IPS-NIHi7 (cell line): ENCODE measurements at regions not wholly inside any gene's neighbourhood (a gene's known extent, or its start where the extent isn't known, plus 50 kb on each side); places are given as distances from the start of the nearest gene placed in this dataset.
"Not testable (repeated sequence)": the region's sequence is repeated elsewhere in the genome, so short reads cannot be mapped to it uniquely, and the experiment has no call there.

Experiments
- DNase-seq: peaks from one replicate; pipeline ENCODE4 v3.0.0; 2012; ENCODE audit warnings: mixed read lengths; ENCODE audit errors: extremely low spot score

DNA sequence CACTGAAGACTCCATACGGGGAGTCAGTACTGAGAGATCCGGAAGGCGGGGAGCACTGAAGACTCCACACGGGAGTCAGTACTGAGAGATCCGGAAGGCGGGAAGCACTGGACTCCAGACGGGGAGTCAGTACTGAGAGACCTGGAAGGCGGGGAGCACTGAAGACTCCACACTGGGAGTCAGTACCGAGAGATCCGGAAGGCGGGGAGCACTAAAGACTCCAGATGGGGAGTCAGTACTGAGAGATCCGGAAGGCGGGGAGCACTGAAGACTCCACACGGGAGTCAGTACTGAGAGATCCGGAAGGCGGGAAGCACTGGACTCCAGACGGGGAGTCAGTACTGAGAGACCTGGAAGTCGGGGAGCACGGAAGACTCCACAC, 77.2 kb downstream of the DLL1 start:
- not testable (repeated sequence) for DNase-seq

DNA sequence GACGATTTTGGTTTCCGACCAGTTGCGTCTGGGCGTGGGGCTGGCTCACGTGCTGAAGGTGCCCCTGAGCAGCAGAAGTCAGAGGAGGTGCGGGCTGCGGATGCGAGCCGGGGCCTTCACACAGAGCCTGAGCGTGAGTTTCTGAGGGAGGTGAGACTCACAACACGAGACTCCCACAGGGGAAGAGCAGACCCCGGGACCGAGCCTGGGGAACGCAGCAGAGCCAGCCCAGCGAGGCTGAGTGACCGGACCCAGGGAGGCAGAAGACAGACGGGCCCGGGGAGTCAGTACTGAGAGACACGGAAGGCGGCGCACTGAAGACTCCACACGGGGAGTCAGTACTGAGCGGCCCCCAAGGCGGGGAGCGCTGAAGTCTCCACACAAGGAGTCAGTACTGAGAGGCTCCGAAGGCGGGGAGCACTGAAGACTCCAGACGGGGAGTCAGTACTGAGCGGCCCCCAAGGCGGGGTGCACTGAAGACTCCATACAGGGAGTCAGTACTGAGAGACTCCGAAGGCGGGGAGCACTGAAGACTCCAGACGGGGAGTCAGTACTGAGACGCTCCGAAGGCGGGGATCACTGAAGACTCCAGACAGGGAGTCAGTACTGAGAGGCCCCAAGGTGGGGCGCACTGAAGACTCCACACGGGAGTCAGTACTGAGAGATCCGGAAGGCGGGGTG, 77.8 kb downstream of the DLL1 start:
- DNase-seq: no peak

DNA sequence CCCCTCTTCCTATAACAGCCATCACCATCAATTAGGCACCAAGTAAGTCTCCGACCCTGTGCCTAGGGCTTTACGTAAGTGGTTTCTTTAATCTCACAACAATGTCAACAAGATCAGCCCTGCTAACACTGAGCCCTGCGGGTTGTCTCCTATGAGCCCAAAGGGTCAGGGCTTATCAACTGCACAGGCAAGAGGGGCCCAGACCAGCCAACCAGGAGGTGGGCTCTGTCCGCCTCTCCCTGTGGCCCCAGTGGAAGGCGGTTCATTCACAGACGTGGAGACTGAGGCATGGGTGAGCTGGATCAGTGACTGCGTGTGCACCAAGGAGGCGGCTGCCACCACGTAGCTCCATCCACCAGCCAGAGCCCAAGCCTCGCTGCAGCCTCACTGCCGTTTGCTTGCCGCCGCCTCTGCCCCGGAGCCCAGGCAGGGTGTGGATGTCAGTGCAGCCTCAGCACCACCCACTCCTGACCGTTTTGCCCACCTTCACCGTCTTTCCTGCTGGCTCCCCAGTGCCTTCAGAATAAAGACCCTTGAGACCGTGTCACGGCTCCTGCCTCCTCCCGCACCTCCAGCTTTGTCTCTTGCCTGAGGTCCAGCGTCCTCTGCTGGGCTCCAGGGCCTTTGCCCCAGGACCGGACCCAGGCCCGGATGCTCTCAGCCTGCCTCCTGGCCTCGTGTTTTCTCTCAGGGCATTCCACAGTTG, 78.7 kb downstream of the DLL1 start:
- DNase-seq: no peak

DNA sequence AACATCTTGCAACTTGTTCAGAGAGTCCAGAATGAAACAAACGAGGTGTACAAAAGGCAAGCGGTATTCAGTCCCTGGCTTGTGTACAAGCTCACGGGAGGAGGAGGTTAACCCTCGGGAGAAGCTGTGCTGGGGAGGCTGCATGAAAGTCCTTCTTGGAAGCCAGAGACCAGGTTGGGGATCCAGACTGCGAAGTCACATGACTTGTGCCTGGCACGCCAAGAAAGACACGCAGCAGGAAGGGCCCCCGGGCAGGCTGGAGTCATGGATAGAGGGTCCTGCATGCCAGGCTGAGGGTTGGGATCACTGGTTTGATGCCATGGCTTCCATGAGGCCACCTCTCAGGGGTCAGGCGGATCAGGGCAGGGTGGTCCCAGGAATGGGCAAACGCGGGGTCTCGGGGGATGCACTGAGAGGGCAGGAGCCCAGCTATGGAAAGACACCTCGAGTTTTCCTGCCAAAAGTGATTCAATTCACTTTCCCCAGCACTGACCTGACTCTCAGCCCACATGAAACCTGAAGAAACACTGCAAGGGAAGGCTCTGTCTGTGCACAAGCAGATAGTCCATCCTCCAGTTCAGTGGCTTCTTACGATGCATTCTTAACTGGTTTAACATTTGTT, 79.4 kb downstream of the DLL1 start:
- no peak for DNase-seq

DNA sequence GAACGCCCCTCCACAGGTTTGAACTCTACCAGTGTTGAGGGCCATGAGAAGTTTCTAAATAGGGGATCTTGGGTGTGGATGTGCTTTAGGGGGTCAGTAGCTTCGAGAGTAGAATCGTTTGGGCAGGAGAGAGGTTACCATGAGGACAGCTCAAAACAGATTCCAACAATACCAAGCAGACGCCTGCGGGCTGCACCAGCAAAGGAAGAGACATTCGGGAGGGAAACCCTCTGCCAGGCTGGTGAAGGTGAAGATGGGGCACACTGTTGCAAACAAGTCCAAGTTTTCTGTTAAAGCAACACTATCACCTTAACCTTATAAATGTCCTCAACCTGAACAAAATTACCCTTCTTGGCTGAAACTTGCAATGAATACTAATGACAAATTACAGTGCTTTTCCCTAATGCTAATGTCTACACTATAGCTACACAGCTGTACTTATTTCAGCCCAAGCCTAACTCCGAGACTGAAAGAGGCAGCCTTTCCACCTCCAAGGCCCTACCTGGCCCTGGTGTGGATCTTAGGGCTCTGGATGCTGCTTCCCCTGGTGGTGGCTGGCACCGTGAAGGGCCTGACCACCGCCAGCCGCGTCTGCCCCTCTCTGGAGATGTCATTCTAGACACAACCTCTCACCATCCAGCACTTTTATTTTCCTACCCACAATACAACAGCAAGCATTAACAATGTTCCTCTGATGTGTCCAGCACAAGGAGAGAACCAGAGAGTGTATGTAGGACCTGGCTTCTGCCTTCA, 80.1 kb downstream of the DLL1 start:
- DNase-seq: no peak

DNA sequence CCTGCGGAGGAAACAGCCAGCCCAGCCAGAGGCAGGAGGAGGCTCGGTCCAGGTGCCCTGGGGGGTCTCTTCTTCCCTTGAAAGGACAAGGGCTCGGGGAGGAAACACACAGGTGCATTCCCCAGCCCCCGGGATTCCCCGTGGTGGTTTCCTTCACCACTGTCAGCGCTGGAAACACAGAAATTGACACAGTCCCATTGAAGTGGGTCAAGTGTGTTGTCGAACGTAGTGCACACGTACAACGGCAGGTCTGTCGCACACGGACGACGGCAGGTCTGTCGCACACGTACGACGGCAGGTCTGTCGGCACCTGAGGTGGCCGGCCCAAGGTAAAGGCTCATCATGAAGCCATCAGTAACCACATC, 80.9 kb downstream of the DLL1 start:
- DNase-seq: no peak

DNA sequence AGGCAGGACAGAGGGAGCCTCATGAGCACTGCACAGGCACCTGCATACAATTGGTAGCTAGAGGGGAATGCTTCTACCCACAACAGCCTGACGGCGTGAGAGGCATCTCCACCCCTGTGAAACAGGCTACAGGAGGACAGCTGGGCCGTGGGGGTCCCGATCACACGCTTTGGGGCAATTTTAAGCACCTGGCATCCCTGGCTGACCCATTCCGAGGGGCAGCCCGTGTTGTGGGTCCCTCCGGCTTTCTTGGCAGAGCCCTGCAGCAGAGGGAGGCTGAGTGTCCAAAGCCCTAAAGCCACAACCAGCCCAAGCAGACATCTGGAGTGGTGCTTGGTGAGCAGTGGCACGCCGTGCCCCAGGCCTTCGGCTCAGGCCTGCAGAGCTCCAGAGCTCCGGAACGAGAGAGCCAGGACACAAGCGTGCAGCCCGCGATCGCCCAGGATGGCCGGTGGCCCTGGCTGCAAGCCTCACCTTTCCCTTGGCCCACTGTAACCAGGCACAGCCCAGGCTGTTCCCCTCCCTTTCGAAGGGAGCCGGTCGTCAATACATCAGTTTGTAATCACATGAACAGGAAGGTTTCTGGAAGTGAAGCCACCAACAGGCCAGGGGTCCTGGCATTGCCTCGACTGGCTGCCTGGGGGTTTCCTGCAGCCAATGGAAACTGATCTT, 81.4 kb downstream of the DLL1 start:
- DNase-seq: no peak

DNA sequence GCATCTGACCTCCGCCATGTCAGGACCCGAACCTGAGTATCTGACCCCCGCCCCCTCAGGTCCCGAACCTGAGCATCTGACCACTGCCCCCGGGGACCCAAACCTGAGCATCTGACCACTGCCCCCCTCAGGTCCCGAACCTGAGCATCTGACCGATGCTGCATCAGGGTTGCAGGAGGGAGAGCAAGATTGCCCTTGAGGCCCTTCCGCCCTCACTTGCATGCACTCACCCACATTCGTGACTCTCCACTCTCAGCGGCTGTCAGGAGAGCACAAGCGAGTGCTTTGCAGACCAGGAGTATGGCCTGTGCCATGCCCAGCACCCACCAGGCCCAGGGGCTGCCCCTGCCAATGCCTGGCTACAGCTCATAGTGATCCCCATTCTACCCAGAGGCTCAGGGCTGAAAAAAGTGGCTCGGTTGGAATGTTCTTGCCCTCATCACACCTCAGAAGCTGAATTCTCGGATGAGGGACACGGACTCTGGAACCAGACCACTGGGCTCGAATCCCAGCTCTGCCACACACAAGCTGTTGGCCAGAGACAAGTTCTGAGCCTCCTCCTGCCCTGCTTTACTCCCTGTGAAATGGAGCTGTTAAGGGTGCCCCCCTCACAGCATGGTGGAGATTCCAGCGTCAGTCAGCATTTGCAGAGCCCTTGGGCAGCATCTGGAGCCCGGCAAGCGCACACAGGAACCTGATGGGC, 82.1 kb downstream of the DLL1 start:
- DNase-seq: no peak

DNA sequence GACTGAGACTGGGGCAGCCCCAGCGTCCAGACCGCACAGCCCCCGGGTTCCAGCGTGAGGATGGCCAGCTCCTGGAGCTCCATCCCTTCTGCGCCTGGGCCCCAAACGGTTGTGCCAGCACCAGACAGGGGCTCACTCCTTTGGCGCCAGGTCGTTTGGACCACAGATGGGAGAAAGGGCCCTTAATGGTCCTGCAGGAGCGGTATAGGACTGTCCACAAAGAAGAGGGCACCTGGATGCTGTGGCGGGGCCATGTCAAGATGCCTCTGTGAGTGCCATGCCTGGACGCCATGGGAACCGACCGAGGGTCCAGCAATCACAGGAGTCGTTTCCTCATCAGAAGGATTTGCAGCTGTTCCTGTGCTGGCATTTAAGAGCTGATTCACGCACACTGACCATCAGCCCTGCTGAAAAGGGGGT, 82.7 kb downstream of the DLL1 start:
- no peak for DNase-seq

DNA sequence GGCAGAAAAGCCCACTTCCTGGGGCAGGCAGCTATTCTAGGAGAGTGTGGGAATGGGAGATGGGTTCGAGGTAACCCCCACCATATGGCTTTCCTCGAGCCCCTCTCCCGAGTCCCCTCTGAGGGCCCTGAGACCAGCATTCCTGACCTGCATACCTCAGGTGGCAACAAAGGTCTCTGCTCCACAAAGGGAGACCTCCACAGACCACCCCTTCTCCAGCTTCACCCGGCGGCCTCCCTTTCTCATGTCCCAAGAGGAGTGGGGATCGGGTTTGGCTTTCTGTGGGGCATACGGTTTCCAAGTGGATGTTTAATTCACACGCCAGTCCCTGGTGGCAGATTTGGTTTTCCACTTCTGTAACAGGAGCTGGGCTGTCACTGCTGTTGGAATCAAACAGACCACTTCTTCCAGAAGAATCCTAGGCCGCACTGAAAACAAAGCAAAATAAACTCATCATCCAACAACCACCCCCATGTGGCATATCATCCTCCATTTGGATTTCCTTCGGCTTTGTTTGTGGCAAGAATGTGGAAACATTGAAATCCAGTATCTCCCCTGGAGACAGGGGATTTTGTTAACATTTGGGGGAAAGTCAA, 83.2 kb downstream of the DLL1 start:
- no peak for DNase-seq

DNA sequence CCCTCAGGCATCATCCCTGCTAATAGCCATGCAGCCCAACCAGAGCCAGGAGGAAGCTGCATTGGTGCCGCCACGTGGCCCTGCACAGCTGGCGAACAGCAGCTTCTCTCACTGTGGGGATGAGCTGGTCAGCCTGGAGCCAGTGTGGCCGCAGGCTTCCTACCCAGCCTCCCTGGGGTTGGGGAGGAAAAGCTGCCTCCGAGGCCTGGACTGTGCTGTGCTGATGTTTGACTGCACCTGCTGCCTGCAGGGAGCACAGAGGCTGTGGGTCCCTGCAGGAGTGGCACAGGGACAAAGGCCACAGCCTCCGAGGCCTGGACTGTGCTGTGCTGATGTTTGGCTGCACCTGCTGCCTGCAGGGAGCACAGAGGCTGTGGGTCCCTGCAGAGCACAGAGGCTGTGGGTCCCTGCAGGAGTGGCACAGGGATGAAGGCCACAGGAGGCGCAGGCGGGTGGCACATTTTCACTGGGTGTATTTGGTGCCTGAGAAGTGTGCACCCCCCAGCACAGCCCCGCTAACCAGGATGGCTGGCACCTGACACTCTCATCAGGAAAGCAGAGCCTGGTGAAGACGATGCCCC, 83.9 kb downstream of the DLL1 start:
- DNase-seq: no peak

DNA sequence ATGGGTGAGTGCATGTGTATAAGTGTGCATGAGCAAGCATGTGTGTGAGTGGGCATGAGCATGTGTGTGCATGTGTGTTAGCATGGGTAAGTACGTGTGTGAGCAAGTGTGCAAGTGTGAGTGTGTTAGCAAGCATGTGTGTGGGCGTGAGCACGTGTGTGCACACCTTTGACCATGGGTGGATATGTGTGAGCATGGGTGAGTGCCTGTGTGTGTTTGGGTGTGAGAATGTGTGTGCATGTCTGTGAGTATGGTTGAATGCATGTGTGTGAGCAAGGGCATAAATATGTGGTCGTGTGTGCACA, 84.6 kb downstream of the DLL1 start:
- no peak for DNase-seq

DNA sequence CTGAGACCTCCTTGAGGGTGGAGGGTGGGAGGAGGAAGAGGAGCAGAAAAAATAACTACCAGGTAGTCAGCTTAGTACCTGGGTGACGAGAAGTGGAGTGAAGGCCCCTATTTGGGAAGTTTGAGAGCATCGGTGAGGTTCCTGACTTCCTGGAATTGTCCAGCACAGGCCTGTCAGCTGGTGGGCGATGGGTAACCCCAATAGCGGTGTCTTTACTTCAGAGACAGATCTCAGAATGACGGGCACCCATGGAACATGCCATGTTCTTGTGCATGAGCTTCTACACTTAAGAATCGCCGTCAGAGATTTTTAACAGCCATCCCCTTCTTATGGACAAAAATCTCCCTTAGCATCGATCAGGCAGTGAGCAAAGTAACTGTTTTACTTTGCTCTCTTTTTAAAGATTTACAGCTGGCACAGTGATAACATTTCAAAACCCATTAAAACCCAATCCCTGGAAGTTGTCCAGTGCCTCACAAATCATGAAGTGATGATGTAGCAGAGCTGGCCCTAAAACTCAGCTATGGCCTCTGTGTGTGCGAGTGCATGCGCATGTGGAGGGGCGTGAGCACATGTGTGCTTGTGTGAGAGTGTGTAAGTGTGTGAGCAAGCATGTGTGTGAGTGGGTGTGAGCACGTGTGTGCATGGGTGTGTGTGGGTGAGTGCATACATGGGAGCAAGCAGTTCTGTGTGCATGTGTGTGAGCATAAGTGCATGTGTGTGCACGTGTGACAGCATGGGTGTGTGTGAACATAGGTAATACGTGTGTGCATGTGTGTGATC, 85.2 kb downstream of the DLL1 start:
- DNase-seq: no peak

DNA sequence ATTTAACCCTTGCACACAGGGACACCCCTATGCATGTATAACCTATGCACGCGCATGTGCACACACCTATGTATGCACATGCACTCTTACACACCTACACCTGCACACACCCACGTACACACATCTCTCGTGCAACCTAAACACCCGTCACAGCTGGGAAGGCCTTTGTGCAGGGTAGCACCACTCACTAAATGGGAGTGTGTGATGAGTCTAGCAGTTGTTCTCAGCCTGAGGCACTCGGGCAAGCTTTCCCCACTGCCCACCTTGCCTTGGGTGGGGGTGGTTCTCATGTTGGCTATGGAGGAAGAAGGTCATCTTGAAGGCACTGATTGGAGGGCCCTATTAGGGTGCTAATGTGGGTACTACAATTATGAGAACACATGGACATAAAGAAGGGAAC, 85.8 kb downstream of the DLL1 start:
- no peak for DNase-seq

DNA sequence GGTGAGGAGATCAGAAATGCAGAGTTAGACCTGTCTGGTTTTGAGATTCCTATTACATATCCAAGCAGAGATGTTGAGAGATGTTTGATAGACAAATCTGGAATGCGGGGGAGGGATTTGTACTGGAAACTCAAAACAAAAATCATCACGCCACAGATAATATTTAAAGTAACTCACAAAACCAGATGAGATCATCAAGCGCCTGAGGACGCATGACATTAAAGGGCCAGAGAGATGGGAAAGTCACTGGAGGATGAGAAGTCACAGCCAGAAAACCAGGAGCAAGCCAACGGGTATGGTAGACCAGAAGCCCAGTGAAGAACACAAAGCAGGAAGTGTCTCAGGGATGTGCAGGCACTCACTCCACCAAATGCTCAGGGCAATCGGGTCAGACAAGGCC, 87.7 kb downstream of the DLL1 start:
- DNase-seq: no peak

DNA sequence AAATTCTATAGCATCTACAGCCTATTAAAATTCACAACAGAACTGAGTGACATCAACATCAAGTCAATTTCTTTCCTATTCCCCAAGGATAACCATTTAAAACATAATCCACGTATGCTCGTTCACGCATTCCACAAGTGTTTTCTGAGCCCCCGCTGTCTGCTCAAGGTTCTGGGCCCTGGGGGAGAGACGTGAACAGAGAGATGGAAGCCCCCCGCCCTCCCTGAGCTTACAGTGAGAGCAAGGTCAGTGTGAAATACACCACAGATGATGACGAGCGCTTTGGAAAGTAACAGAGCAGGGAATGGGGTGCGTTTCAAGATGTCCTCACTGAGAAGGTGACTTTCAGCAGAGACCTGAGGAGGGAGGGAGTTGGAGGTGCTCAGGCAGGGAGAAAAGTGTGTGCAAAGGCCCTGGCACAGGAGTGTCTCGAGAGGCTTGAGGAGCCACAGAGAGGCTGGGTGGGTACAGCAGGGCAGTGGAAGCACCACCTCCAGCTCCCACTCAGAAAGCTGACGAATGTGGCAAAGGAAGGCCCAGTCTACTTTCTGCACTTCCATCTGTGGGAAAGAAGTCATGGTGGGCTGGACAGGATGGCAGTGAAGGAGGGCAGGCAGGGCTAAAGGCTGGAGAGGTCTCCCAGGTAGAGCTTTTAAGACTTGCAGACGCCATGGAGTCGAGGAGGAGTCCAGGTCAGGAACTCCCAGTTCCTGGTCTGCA, 88.3 kb downstream of the DLL1 start:
- no peak for DNase-seq

DNA sequence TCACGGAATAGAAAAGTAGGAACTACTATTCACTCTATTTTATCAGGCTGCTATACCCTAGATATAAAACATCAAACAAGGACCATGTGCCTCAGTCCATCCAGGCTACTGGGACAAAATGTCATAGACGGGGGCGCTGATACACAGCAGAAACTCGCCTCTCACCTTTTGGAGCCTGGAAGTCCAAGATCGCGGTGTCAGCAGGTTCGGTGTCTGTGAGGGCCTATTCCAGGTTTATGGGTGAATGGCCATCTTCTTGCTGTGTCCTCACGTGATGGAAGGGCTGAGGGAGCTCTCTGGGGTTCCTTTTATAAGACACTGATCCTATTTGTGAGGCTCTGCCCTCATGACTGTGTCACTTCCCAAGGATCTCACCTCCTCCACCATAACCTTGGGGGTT, 89.5 kb downstream of the DLL1 start:
- DNase-seq: no peak

DNA sequence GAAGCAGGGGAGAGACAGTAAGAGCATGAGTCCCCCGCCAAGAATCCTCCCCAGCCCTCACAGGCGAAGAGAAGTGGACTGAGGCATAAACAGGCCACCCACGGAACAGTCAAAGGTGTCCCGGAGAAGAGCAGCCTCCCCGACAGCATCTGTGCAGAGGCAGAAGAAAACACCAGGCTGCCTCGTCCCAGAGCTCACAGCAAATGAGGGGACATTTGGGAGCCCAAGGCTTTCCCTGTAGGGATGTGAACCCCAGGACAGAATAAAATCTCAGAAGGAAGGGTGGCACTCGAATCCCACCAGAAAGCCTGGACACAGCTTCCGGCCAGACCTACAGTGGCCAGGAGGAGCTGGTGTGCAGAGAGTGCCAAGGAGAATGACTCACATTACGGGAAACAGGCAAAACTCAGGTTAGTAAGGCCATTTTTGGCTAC, 90.4 kb downstream of the DLL1 start:
- no peak for DNase-seq

DNA sequence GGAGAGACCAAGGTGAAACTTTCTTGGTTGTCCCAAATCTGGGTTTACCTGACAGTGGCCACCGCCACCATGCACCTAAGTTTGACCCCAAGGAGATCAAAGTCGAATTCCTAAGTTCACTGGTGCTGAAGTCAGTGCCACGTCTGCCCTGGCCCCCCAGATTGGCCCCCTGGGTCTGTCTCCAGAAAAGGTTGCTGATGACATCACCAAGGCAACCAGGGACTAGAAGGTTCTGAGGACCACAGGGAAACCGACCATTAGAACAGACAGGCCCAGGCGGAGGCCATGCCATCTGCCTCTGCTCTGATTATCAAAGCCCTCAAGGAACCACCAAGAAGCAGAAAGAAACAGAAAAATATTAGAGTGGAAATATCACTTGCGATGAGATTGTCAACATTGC, 91.2 kb downstream of the DLL1 start:
- no peak for DNase-seq
